Ovary (tissue), 7 donors: ENCODE measurements at regions not wholly inside any gene's neighbourhood (a gene's known extent, or its start where the extent isn't known, plus 50 kb on each side); places are given as distances from the start of the nearest gene placed in this dataset.

Experiments used
- DNase-seq, 5 donors: peaks; one replicate each; pipeline ENCODE4 v3.0.0-alpha.2; 2019 to 2020
- H3K27ac ChIP-seq, 2 donors: fragments of 200-600 bp; one replicate each; pipeline versions ENCODE4 v1.5.1 to v1.8.0; 2019 to 2022
- H3K27me3 ChIP-seq: fragments of 200-600 bp; one replicate; pipeline ENCODE4 v1.8.0; 2022
- H3K36me3 ChIP-seq: fragments of 200-600 bp; sonication (generic); one replicate; pipeline ENCODE4 v1.5.1; 2019
- H3K4me1 ChIP-seq: one replicate; pipeline ENCODE4 v1.8.1; 2013; ENCODE audit warnings: mild to moderate bottlenecking, moderate library complexity; ENCODE audit not compliant: insufficient read depth
- H3K4me3 ChIP-seq: fragments of 200-600 bp; sonication (generic); one replicate; pipeline ENCODE4 v1.5.1; 2017
- H3K9me3 ChIP-seq, 2 donors: fragments of 200-600 bp in 1 of 2; sonication (generic) in 1 of 2; one replicate each; pipeline versions ENCODE4 v1.5.1 to v1.8.1; 2013 to 2019; ENCODE audit warnings: mild to moderate bottlenecking in 1 of 2, moderate library complexity in 1 of 2
- EP300 ChIP-seq: sonication (generic); formaldehyde crosslinking; IDR thresholded peaks from one replicate; pipeline ENCODE4 v1.6.1; 2017; ENCODE audit warnings: antibody characterized with exemption
- POLR2A ChIP-seq: fragments of 450-650 bp; IDR thresholded peaks from one replicate; pipeline ENCODE4 v1.6.1; 2017; ENCODE audit warnings: antibody characterized with exemption, mild to moderate bottlenecking, moderate library complexity
- WGBS, 3 donors: extraction: QIAGEN DNeasy Blood & Tissue Kit in 1 of 3; methylation state at CpG; one replicate each; pipeline versions ENCODE4 v1.1.5 to v1.1.7; 2013 to 2017; 5-methylcytosine and 5-hydroxymethylcytosine counted together
- intact Hi-C, 4 donors: fragments of 100-400 bp; cut with DNase I; formaldehyde crosslinking; loops; one replicate each; pipeline versions ENCODE4 v1.11.0 to v1.15.1; 2022 to 2023
- TF ChIP-seq, protein P1 (sequence below), 3 donors: fragments of 450-650 bp in 2 of 3; fragments of 200-600 bp in 1 of 3; IDR thresholded peaks; one replicate each; pipeline versions ENCODE4 v1.5.1 to v1.8.0; 2016 to 2022; ENCODE audit warnings: antibody characterized with exemption in 3 of 3, mild to moderate bottlenecking in 1 of 3
- donor health status: DM: no; HTN: no; CAD: no; lungs with moderate emphysema.
- donor health status: DM: no; HTN: no; CAD: no.
- donor health status: Bipolar disorder and iron deficiency.
- donor health status: DM: no; HTN: no; CAD: no.
- donor health status: DM: yes; HTN: yes; CAD: no.

DNA sequence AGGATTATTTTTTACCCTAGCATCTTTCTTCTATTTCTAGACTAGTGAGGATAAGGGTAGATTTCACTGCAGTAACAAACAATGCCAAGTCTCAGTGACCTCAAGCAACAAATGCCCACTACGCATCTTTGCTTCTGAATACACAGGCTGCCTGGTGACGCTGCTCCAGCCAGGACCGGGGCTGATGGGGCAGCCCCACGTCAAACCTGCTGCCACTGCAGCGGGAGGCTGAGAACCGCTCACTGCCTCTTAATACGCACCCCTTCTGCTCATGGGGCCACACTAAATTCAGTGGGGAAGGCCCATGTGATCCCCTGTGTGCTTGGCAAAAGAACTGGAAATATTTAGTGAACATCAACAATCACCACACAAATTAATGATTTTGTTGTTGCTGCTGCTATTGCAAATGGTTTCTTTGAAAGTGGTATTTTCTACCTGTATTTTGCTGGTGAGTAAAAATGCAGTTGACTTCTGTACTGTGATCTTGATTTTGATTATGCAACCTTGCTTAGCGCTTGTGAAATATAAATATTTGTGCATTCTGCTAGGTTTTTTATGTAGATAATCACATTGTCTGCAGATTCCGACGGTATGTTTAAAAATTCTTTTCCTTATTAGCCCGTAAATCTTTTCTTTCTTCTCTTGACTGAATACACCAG, 139.5 kb upstream of the SPACA7 start:
- no peak overlapping the region for H3K4me3 ChIP-seq
- no peak for DNase-seq
- no peaks in the 10 kb centered on the region for H3K36me3 ChIP-seq
- intact Hi-C loops, result no loop called here
- no peaks in the 10 kb centered on the region for H3K4me1 ChIP-seq
- TF ChIP-seq EP300, result no peak
- TF ChIP-seq POLR2A, result no peak
- TF ChIP-seq, protein P1, sequence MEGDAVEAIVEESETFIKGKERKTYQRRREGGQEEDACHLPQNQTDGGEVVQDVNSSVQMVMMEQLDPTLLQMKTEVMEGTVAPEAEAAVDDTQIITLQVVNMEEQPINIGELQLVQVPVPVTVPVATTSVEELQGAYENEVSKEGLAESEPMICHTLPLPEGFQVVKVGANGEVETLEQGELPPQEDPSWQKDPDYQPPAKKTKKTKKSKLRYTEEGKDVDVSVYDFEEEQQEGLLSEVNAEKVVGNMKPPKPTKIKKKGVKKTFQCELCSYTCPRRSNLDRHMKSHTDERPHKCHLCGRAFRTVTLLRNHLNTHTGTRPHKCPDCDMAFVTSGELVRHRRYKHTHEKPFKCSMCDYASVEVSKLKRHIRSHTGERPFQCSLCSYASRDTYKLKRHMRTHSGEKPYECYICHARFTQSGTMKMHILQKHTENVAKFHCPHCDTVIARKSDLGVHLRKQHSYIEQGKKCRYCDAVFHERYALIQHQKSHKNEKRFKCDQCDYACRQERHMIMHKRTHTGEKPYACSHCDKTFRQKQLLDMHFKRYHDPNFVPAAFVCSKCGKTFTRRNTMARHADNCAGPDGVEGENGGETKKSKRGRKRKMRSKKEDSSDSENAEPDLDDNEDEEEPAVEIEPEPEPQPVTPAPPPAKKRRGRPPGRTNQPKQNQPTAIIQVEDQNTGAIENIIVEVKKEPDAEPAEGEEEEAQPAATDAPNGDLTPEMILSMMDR (IDR thresholded peaks at IDR 0.05), result no peak
- no peaks in the 10 kb centered on the region for H3K27me3 ChIP-seq
- no peak overlapping the region for H3K27ac ChIP-seq
- no peaks in the 10 kb centered on the region for H3K9me3 ChIP-seq
- 84 to 86% (median 86%) methylated on average over 11 of the region's 11 CpGs for WGBS, 3 donors

DNA sequence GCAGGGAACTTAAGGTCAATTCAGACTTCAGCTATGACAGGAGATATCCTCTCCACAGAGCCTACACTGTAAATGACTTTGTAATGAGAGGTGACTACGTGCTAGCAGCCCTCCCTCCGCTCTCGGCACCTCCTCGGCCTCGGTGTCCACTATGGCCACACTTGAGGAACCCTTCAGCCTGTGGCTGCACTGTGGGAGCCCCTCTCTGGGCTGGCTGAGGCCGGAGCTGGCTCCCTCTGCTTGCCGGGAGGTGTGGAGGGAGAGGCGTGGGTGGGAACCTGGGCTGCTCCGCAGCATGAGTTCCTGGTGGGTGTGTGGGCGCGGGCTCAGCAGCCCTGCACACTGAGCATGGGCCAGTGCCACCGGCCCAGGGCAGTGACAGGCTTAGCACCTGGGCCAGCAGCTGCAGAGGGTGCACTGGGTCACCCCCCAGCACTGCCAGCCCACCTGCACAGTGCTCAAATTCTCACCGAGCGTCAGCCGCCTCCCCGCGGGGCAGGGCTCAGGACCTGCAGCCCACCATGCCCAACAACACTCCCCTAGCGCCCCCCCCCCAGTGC, 137.6 kb upstream of the SPACA7 start:
- Histone ChIP-seq H3K27ac (no peak overlapping the region), H3K4me1 (no peaks in the 10 kb centered on the region), H3K4me3 (no peak overlapping the region), H3K9me3 (no peaks in the 10 kb centered on the region), H3K36me3 (no peaks in the 10 kb centered on the region), H3K27me3 (no peaks in the 10 kb centered on the region)
- DNase-seq, result no peak
- TF ChIP-seq, protein P1 (IDR thresholded peaks at IDR 0.05), result no peak
- TF ChIP-seq POLR2A (no peak), EP300 (no peak)
- 87 to 91% (median 88%) methylated on average over 17 to 18 of the region's 18 CpGs for WGBS, 3 donors
- intact Hi-C loops, result no loop called here

DNA sequence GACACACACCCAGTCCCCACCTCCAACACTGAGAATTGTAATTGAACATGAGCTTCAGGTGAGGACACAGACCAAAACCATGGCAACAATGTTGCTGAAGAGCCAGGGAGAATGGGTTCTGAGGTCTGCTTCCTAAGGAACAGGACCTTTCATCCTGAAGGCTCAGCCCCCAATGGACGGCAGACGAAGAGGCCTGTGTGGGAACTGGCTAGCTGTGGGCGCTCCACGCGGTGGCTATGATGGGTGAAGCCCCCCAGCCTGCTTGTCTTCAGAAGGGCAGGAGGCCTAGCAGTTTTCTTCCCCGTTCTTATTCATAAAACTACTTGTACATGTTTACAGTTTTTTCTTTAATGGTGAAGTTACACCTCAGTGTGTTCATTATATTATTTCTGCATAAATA, 136.1 kb upstream of the SPACA7 start:
- 55 to 84% (median 67%) methylated on average over 6 of the region's 6 CpGs for WGBS, 3 donors
- intact Hi-C loops, result no loop called here

DNA sequence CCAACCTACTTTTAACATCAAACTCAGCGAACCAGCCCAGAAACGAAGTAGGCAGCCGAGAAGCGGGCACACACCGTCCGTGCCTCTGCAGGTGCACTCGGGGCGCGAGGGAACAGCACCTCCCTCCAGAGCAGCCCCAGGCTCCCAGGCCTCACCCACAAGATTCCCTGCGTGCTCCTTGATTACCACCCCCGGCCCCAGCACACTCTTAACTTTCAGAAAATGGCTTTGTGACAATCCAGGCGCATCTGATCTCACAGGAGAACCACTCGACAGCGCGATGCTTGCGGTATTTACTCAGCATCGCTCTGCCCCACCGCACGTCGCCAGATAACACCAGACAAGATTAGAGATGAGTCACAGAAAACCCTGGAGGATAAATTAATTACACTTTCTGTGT, 134.9 kb upstream of the SPACA7 start:
- H3K4me1 ChIP-seq, result no peaks in the 10 kb centered on the region
- H3K4me3 ChIP-seq, result no peak overlapping the region
- intact Hi-C loops, result no loop called here
- H3K27ac ChIP-seq, result no peak overlapping the region
- no peaks in the 10 kb centered on the region for H3K27me3 ChIP-seq
- TF ChIP-seq POLR2A, result no peak
- TF ChIP-seq, protein P1 (IDR thresholded peaks at IDR 0.05), result no peak
- no peak for TF ChIP-seq EP300
- H3K9me3 ChIP-seq, result no peaks in the 10 kb centered on the region
- no peaks in the 10 kb centered on the region for H3K36me3 ChIP-seq
- no peak for DNase-seq
- 60 to 73% (median 70%) methylated on average over 20 of the region's 20 CpGs for whole genome bisulfite sequencing, 3 donors

More for the DNA sequence above, 136.1 kb upstream of the SPACA7 start:
- Histone ChIP-seq H3K4me3 (no peak overlapping the region), H3K36me3 (no peaks in the 10 kb centered on the region), H3K27me3 (no peaks in the 10 kb centered on the region), H3K9me3 (no peaks in the 10 kb centered on the region), H3K27ac (no peak overlapping the region), H3K4me1 (no peaks in the 10 kb centered on the region)
- DNase-seq, result no peak
- TF ChIP-seq, protein P1 (IDR thresholded peaks at IDR 0.05), result no peak
- TF ChIP-seq POLR2A (no peak), EP300 (no peak)
